HEK293 (cell line): ENCODE measurements at regions not wholly inside any gene's neighbourhood (a gene's known extent, or its start where the extent isn't known, plus 50 kb on each side); places are given as distances from the start of the nearest gene placed in this dataset.
A peak's percentile ranks its signal among the peaks of the same experiment; 100 is the strongest.

ENCODE experiments used
- CTCF ChIA-PET: fragments of 350-600 bp; formaldehyde crosslinking; extraction: SDS; loops from one replicate; lab custom pipeline; 2021; ENCODE audit warnings: antibody characterized with exemption; lab: Yijun Ruan, JAX
- POLR2A ChIA-PET: fragments of 300-600 bp; formaldehyde crosslinking; extraction: SDS; loops from one replicate; lab custom pipeline; 2020; ENCODE audit warnings: antibody characterized with exemption, inconsistent platforms; lab: Yijun Ruan, JAX
- H3K27ac ChIP-seq: fragments of 200-500 bp; sonication (Bioruptor generic); 2 replicates; pipeline ENCODE4 v1.5.1; 2014; ENCODE audit warnings: low read depth, low read length, control low read depth, inconsistent platforms; ENCODE audit errors: extremely low read depth
- H3K36me3 ChIP-seq, 2 experiments: fragments of 200-500 bp in 1 of 2; sonication (Bioruptor generic) in 1 of 2; 1 replicate in 1 of 2; 2 replicates in 1 of 2; pipeline ENCODE4 v1.5.1; 2014 to 2017; ENCODE audit warnings: inconsistent platforms in 2 of 2, low read length in 2 of 2; ENCODE audit not compliant: control insufficient read depth in 2 of 2, insufficient read depth in 1 of 2
- H3K4me1 ChIP-seq: fragments of 200-500 bp; sonication (Bioruptor generic); 2 replicates; pipeline ENCODE4 v1.5.1; 2014; ENCODE audit warnings: mild to moderate bottlenecking, low read length, inconsistent platforms; ENCODE audit not compliant: control insufficient read depth, insufficient read depth
- H3K4me3 ChIP-seq: 2 replicates; pipeline ENCODE4 v1.5.1; 2011; ENCODE audit warnings: low read depth, mild to moderate bottlenecking, control low read depth, low read length, moderate library complexity
- H3K9me3 ChIP-seq: fragments of 200-500 bp; sonication (Bioruptor generic); 2 replicates; pipeline ENCODE4 v1.5.1; 2014; ENCODE audit warnings: low read depth, low read length, inconsistent platforms; ENCODE audit not compliant: control insufficient read depth, insufficient read depth
- ATF2 ChIP-seq: fragments of 450-650 bp; formaldehyde crosslinking; IDR thresholded peaks from 2 replicates; pipeline ENCODE4 v1.5.1; 2016; ENCODE audit warnings: missing biosample characterization, missing genetic modification characterization, low read depth
- FEZF1 ChIP-seq: fragments of 450-650 bp; formaldehyde crosslinking; IDR thresholded peaks from 2 replicates; pipeline ENCODE4 v1.5.1; 2016; ENCODE audit warnings: missing biosample characterization, missing genetic modification characterization
- GLIS2 ChIP-seq: fragments of 450-650 bp; formaldehyde crosslinking; IDR thresholded peaks from 2 replicates; pipeline ENCODE4 v1.5.1; 2016; ENCODE audit warnings: missing biosample characterization, missing genetic modification characterization
- IKZF3 ChIP-seq: fragments of 450-650 bp; IDR thresholded peaks from 2 replicates; pipeline ENCODE4 v1.5.0; 2018; ENCODE audit warnings: missing biosample characterization, mild to moderate bottlenecking, missing genetic modification characterization, moderate library complexity
- OSR2 ChIP-seq: fragments of 450-650 bp; formaldehyde crosslinking; IDR thresholded peaks from 2 replicates; pipeline ENCODE4 v1.5.1; 2016; ENCODE audit warnings: missing biosample characterization, missing genetic modification characterization
- ZBTB17 ChIP-seq: fragments of 450-650 bp; formaldehyde crosslinking; IDR thresholded peaks from 2 replicates; pipeline ENCODE4 v1.5.1; 2016; ENCODE audit warnings: missing biosample characterization, missing genetic modification characterization
- ZBTB21 ChIP-seq: fragments of 450-650 bp; formaldehyde crosslinking; IDR thresholded peaks from 2 replicates; pipeline ENCODE4 v1.5.1; 2017; ENCODE audit warnings: missing biosample characterization, missing genetic modification characterization
- ZFHX2 ChIP-seq: fragments of 450-650 bp; formaldehyde crosslinking; conservative IDR thresholded peaks from 2 replicates; pipeline ENCODE4 v1.5.1; 2016; ENCODE audit warnings: missing biosample characterization, missing genetic modification characterization
- ZIC2 ChIP-seq: fragments of 450-650 bp; formaldehyde crosslinking; IDR thresholded peaks from 2 replicates; pipeline ENCODE4 v1.5.1; 2016; ENCODE audit warnings: missing biosample characterization, missing genetic modification characterization
- ZNF114 ChIP-seq: fragments of 450-650 bp; formaldehyde crosslinking; IDR thresholded peaks from 2 replicates; pipeline ENCODE4 v1.5.0; 2017; ENCODE audit warnings: missing biosample characterization, missing genetic modification characterization
- ZNF18 ChIP-seq: fragments of 450-650 bp; formaldehyde crosslinking; IDR thresholded peaks from 2 replicates; pipeline ENCODE4 v1.5.1; 2016; ENCODE audit warnings: missing biosample characterization, missing genetic modification characterization
- ZNF223 ChIP-seq: fragments of 450-650 bp; formaldehyde crosslinking; IDR thresholded peaks from 2 replicates; pipeline ENCODE4 v1.5.1; 2016; ENCODE audit warnings: missing biosample characterization, missing genetic modification characterization
- ZNF239 ChIP-seq: fragments of 450-650 bp; formaldehyde crosslinking; IDR thresholded peaks from 2 replicates; pipeline ENCODE4 v1.5.1; 2016; ENCODE audit warnings: missing biosample characterization, missing genetic modification characterization
- ZNF248 ChIP-seq: fragments of 450-650 bp; formaldehyde crosslinking; IDR thresholded peaks from 2 replicates; pipeline ENCODE4 v1.5.1; 2017; ENCODE audit warnings: missing biosample characterization, missing genetic modification characterization
- ZNF529 ChIP-seq: fragments of 450-650 bp; formaldehyde crosslinking; IDR thresholded peaks from 2 replicates; pipeline ENCODE4 v1.5.1; 2017; ENCODE audit warnings: missing genetic modification characterization, missing biosample characterization; ENCODE audit not compliant: insufficient replicate concordance
- ZNF600 ChIP-seq: fragments of 450-650 bp; formaldehyde crosslinking; IDR thresholded peaks from 2 replicates; pipeline ENCODE4 v1.5.1; 2016; ENCODE audit warnings: missing biosample characterization, missing genetic modification characterization
- ZNF629 ChIP-seq: fragments of 450-650 bp; formaldehyde crosslinking; IDR thresholded peaks from 2 replicates; pipeline ENCODE4 v1.5.1; 2017; ENCODE audit warnings: missing biosample characterization, missing genetic modification characterization
- ZNF639 ChIP-seq: fragments of 450-650 bp; formaldehyde crosslinking; IDR thresholded peaks from 2 replicates; pipeline ENCODE4 v1.5.1; 2016; ENCODE audit warnings: missing biosample characterization, missing genetic modification characterization
- ZNF843 ChIP-seq: fragments of 450-650 bp; formaldehyde crosslinking; IDR thresholded peaks from 2 replicates; pipeline ENCODE4 v1.5.1; 2016; ENCODE audit warnings: missing biosample characterization, missing genetic modification characterization

GRCh38 chr11:92545906-92546471, 321.4 kb downstream of the FAT3 start (continued):
- TF ChIP-seq ZNF239 (no peak), OSR2 (tag by site-specific recombination) (no peak), ZNF248 (tag by site-specific recombination) (no peak), ZNF223 (no peak), ZNF18 (tag by site-specific recombination) (no peak)

GRCh38 chr11:92546603-92547002, 322.0 kb downstream of the FAT3 start:
- no peaks in the 10 kb centered on the region for H3K9me3 ChIP-seq
- TF ChIP-seq ATF2 (tag by site-specific recombination) (no peak), ZNF629 (no peak), ZBTB21 (no peak), IKZF3 (no peak), ZNF529 (tag by site-specific recombination) (no peak), ZBTB17 (tag by site-specific recombination) (no peak)
- TF ChIP-seq, all 188 proteins: peak for 0
- CTCF ChIA-PET: interaction anchor here (0.8 kb wide), 1 partner anchor 11 kb away, joined by 3 read pairs; no protein-coding TSS in a partner anchor
- no peak overlapping the region for H3K4me3 ChIP-seq
- H3K4me1 ChIP-seq: no peaks in the 10 kb centered on the region
- POLR2A ChIA-PET: no interaction called here
- H3K36me3 ChIP-seq: no peaks in the 10 kb centered on the region
- no peak overlapping the region for H3K27ac ChIP-seq

GRCh38 chr11:92550411-92550810, 325.8 kb downstream of the FAT3 start:
- Histone ChIP-seq H3K4me3 (no peak overlapping the region), H3K9me3 (no peaks in the 10 kb centered on the region), H3K36me3 (no peaks in the 10 kb centered on the region), H3K4me1 (no peaks in the 10 kb centered on the region), H3K27ac (no peak overlapping the region)
- POLR2A ChIA-PET: no interaction called here
- no peak for TF ChIP-seq ZNF600 (tag by site-specific recombination)
- TF ChIP-seq ZIC2 (tag by site-specific recombination): peak; percentile 92
- no peak for TF ChIP-seq FEZF1
- no peak for TF ChIP-seq GLIS2 (tag by site-specific recombination)
- TF ChIP-seq ZFHX2: no peak
- TF ChIP-seq ZNF843 (tag by site-specific recombination): no peak
- no peak for TF ChIP-seq ZNF114
- TF ChIP-seq ZNF639 (tag by site-specific recombination): no peak
- CTCF ChIA-PET: interaction anchor here (0.6 to 0.9 kb wide), 2 partner anchors 10 to 646 kb away, joined by 3 read pairs; no protein-coding TSS in a partner anchor
